ENCODE measurements at regions not wholly inside any gene's neighbourhood (a gene's known extent, or its start where the extent isn't known, plus 50 kb on each side); places are given as distances from the start of the nearest gene placed in this dataset.

- TF ChIP-seq CTCF (IDR thresholded peaks at IDR 0.05) = no peak
- TF ChIP-seq POLR2A (IDR thresholded peaks at IDR 0.05) = no peak
Observed at GRCh38 chr21:36548866-36549265, 68.9 kb upstream of the CLDN14 start.

All from thyroid gland (tissue), 4 donors.